ENCODE measurements at regions not wholly inside any gene's neighbourhood (a gene's known extent, or its start where the extent isn't known, plus 50 kb on each side); places are given as distances from the start of the nearest gene placed in this dataset.

DNA sequence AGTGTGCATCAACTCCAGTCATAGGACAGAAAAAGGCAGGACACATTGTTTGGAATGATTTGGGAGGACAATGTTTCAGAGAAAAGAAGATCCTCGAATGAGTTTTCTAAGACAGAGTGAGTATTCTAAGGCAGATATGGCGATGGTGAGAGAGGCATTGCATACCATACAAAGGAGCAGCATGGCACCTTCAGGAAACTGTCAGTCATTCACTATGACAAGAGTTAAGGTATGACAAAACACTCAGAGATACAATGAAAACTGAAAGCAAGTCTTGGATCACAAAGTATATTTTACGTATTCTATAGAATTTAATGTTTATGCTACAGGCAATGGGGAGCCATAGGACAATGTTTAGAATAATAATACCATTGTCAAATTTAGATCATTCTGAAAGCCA lies 337.4 kb upstream of the LYPLAL1 start:
- Histone ChIP-seq H3K56ac (replicated peaks; ENCODE audit: insufficient read length, low read depth, low read length) (no peak overlapping the region), H3K14ac (ENCODE audit: insufficient read length) (no peak overlapping the region), H2BK20ac (ENCODE audit: low read length) (no peak overlapping the region), H3K23ac (ENCODE audit: insufficient read length) (no peak overlapping the region), H3K27me3 (replicated peaks in 1 of 4; ENCODE audit: control insufficient read depth in 3 of 4, extremely low read depth in 1 of 4, insufficient read depth in 3 of 4, low read length in 3 of 4) (no peaks in the 10 kb centered on the region), H2BK5ac (ENCODE audit: low read depth, low read length) (no peak overlapping the region), H3K4me3 (ENCODE audit: extremely low read depth in 1 of 4, insufficient read depth in 2 of 4, low read depth in 3 of 4, low read length in 4 of 4) (no peak overlapping the region), H3K79me1 (ENCODE audit: low read depth, low read length) (no peaks in the 10 kb centered on the region), H2BK120ac (replicated peaks; ENCODE audit: low read depth, low read length) (no peak overlapping the region), H3K18ac (ENCODE audit: extremely low read depth, low read length) (no peak overlapping the region), H3K27ac (ENCODE audit: low read depth, low read length) (no peak overlapping the region), H3K4me2 (ENCODE audit: insufficient read depth in 1 of 2, low read depth in 2 of 2, low read length in 2 of 2) (no peak overlapping the region), H3K79me2 (ENCODE audit: control insufficient read depth in 1 of 2, insufficient read depth in 2 of 2, low read length in 2 of 2) (no peaks in the 10 kb centered on the region), H2BK15ac (ENCODE audit: low read length) (no peak overlapping the region), H4K5ac (ENCODE audit: insufficient read length, low read depth, low read length) (no peak overlapping the region), H4K8ac (ENCODE audit: extremely low read depth, insufficient read depth, low read length) (no peak overlapping the region), H3K4me1 (replicated peaks in 1 of 4; ENCODE audit: control insufficient read depth in 3 of 4, insufficient read depth in 4 of 4, low read length in 3 of 4) (no peaks in the 10 kb centered on the region), H2AFZ (ENCODE audit: low read length) (no peak overlapping the region), H3K9ac (replicated peaks in 1 of 4; ENCODE audit: extremely low read depth in 1 of 4, low read depth in 3 of 4, low read length in 3 of 4) (no peak overlapping the region), H3K36me3 (ENCODE audit: control insufficient read depth in 2 of 4, insufficient read depth in 4 of 4, low read length in 3 of 4) (no peaks in the 10 kb centered on the region), H2BK12ac (ENCODE audit: low read depth, low read length) (no peak overlapping the region), H4K91ac (replicated peaks; ENCODE audit: insufficient read length, low read length) (no peak overlapping the region), H3K4ac (replicated peaks; ENCODE audit: insufficient read length, low read depth, low read length) (no peak overlapping the region), H3K9me3 (ENCODE audit: insufficient read depth in 2 of 2, low read depth in 1 of 2, low read length in 1 of 2) (no peaks in the 10 kb centered on the region), H3K23me2 (ENCODE audit: low read depth, low read length) (no peaks in the 10 kb centered on the region), H4K20me1 (replicated peaks in 1 of 2; ENCODE audit: control insufficient read depth in 1 of 2, insufficient read depth in 2 of 2, low read length in 2 of 2) (no peaks in the 10 kb centered on the region), H2AK5ac (ENCODE audit: low read depth, low read length) (no peak overlapping the region)
- CTCF ChIA-PET (ENCODE audit: partially characterized antibody): interaction anchor here (1.2 kb wide), 1 partner anchor 25 kb away, joined by 4 read pairs; no protein-coding TSS in a partner anchor
- TF ChIP-seq FOSL1 (IDR thresholded peaks at IDR 0.05; ENCODE audit: insufficient read depth, low read depth, low read length): no peak
- TF ChIP-seq, protein P1, sequence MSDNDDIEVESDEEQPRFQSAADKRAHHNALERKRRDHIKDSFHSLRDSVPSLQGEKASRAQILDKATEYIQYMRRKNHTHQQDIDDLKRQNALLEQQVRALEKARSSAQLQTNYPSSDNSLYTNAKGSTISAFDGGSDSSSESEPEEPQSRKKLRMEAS (IDR thresholded peaks at IDR 0.05): no peak
- DNase-seq (ENCODE audit: low read depth in 1 of 2, low spot score in 2 of 2): no peak
- FAIRE-seq: no peak
- 91% methylated on average over 3 of the region's 3 CpGs; no CpG with 5 or more reads in 1 of the 2 experiments for WGBS, 2 experiments (ENCODE audit: extremely low coverage in 1 of 2, insufficient coverage in 1 of 2, insufficient read length in 1 of 2, insufficient replicate concordance in 2 of 2, low coverage in 1 of 2, low lambda C conversion rate in 2 of 2, missing lambda C conversion rate in 1 of 2)
- POLR2A ChIA-PET (ENCODE audit: partially characterized antibody): no interaction called here
